B cell (primary cell): ENCODE measurements at regions not wholly inside any gene's neighbourhood (a gene's known extent, or its start where the extent isn't known, plus 50 kb on each side); places are given as distances from the start of the nearest gene placed in this dataset.

Source experiments
- ATAC-seq: fragments of 200-7000 bp; cut with Tn5 transposase; one replicate; pipeline ENCODE4 v1.10.0; 2021; ENCODE audit warnings: low read depth, mild to moderate bottlenecking, moderate number of reproducible peaks, moderate library complexity
- CTCF ChIA-PET: fragments of 350-600 bp; sonication (Branson Sonifier 250); formaldehyde crosslinking; loops from one replicate; lab custom pipeline; 2021; ENCODE audit warnings: antibody characterized with exemption, inconsistent platforms; lab: Charles Lee
- POLR2A ChIA-PET: fragments of 350-600 bp; sonication (Branson Sonifier 250); formaldehyde crosslinking; loops from one replicate; lab custom pipeline; 2021; ENCODE audit warnings: antibody characterized with exemption; lab: Charles Lee
- DNase-seq: peaks from one replicate; pipeline ENCODE4 v3.0.0; 2013
- H2AFZ ChIP-seq: 2 replicates; pipeline ENCODE4 v1.6.1; 2012; ENCODE audit warnings: mild to moderate bottlenecking, low read depth, low read length; ENCODE audit not compliant: insufficient read depth, poor library complexity, severe bottlenecking
- H3K27ac ChIP-seq, 2 donors: 1 replicate in 1 of 2; 2 replicates in 1 of 2; pipeline ENCODE4 v1.5.1; 2012 to 2013; ENCODE audit warnings: low read length in 2 of 2, mild to moderate bottlenecking in 2 of 2, moderate library complexity in 1 of 2
- H3K27me3 ChIP-seq, 4 experiments: fragments of 200-600 bp in 1 of 4; sonication (generic) in 1 of 4; replicated peaks in 1 of 4; 1 replicate in 2 of 4; 2 replicates in 2 of 4; pipeline versions ENCODE4 v1.6.1 to v1.7.0; 2013 to 2016; ENCODE audit warnings: low read length in 3 of 4, mild to moderate bottlenecking in 2 of 4, mixed read lengths in 1 of 4, moderate library complexity in 1 of 4; ENCODE audit not compliant: insufficient read depth in 4 of 4, control insufficient read depth in 3 of 4; ENCODE audit errors: control extremely low read depth in 1 of 4
- H3K36me3 ChIP-seq, 2 experiments: replicated peaks in 1 of 2; 1 replicate in 1 of 2; 2 replicates in 1 of 2; pipeline versions ENCODE4 v1.6.1 to v1.7.1; 2013; ENCODE audit warnings: low read length in 1 of 2; ENCODE audit not compliant: insufficient read depth in 2 of 2, control insufficient read depth in 1 of 2; ENCODE audit errors: control extremely low read depth in 1 of 2, extremely low read depth in 1 of 2
- H3K4me1 ChIP-seq, 2 donors: fragments of 200-600 bp in 1 of 2; sonication (generic) in 1 of 2; 1 replicate in 1 of 2; 2 replicates in 1 of 2; pipeline versions ENCODE4 v1.5.1 to v1.6.1; 2013 to 2017; ENCODE audit warnings: low read length in 2 of 2; ENCODE audit not compliant: control insufficient read depth in 2 of 2, insufficient read depth in 2 of 2
- H3K4me2 ChIP-seq: replicated peaks from 2 replicates; pipeline ENCODE3; 2012; ENCODE audit warnings: mild to moderate bottlenecking, low read depth, low read length; ENCODE audit not compliant: poor library complexity, severe bottlenecking
- H3K4me3 ChIP-seq, 5 experiments: fragments of 200-600 bp in 1 of 5; sonication (generic) in 1 of 5; 1 replicate in 3 of 5; 2 replicates in 2 of 5; pipeline versions ENCODE4 v1.5.1 to v1.7.0; 2011 to 2016; ENCODE audit warnings: low read length in 4 of 5, mild to moderate bottlenecking in 4 of 5, low read depth in 2 of 5, control low read depth in 1 of 5, moderate library complexity in 1 of 5; ENCODE audit not compliant: insufficient read depth in 1 of 5; ENCODE audit errors: control extremely low read depth in 1 of 5, extremely low read depth in 1 of 5
- H3K79me2 ChIP-seq: fragments of 200-600 bp; sonication (generic); one replicate; pipeline ENCODE4 v1.6.0; 2016; ENCODE audit warnings: low read length; ENCODE audit not compliant: control insufficient read depth, insufficient read depth
- H3K9ac ChIP-seq: fragments of 200-600 bp; sonication (generic); 2 replicates; pipeline ENCODE4 v1.6.1; 2017; ENCODE audit warnings: mild to moderate bottlenecking, low read length, moderate library complexity
- H3K9me3 ChIP-seq, 3 donors: one replicate each; pipeline versions ENCODE4 v1.6.1 to v1.7.1; 2013; ENCODE audit warnings: low read length in 2 of 3; ENCODE audit not compliant: control insufficient read depth in 2 of 3, insufficient read depth in 1 of 3; ENCODE audit errors: control extremely low read depth in 1 of 3
- H4K20me1 ChIP-seq: 2 replicates; pipeline ENCODE4 v1.6.0; 2012; ENCODE audit warnings: mild to moderate bottlenecking, low read length; ENCODE audit not compliant: insufficient read depth, control insufficient read depth, poor library complexity, severe bottlenecking
- H3K27ac Mint-ChIP-seq: one replicate; pipeline ENCODE4 v1.8.0; 2021; ENCODE audit warnings: mixed read lengths
- H3K27me3 Mint-ChIP-seq: one replicate; pipeline ENCODE4 v1.8.0; 2021; ENCODE audit warnings: mixed read lengths
- H3K4me1 Mint-ChIP-seq: one replicate; pipeline ENCODE4 v1.8.0; 2021; ENCODE audit warnings: mixed read lengths
- H3K4me3 Mint-ChIP-seq: one replicate; pipeline ENCODE4 v1.8.0; 2021; ENCODE audit warnings: mixed read lengths
- H3K9me3 Mint-ChIP-seq: one replicate; pipeline ENCODE4 v1.8.0; 2022; ENCODE audit warnings: mixed read lengths; ENCODE audit not compliant: insufficient read depth
- EZH2 ChIP-seq: IDR thresholded peaks from 2 replicates; pipeline ENCODE4 v1.6.1; 2012; ENCODE audit warnings: borderline replicate concordance, low read depth, mild to moderate bottlenecking, moderate library complexity, low read length; ENCODE audit not compliant: insufficient read depth, poor library complexity, severe bottlenecking
- WGBS: methylation state at CpG from one replicate; pipeline ENCODE4 v1.1.5; 2013; ENCODE audit warnings: missing lambda C conversion rate; ENCODE audit not compliant: insufficient coverage; 5-methylcytosine and 5-hydroxymethylcytosine counted together
- intact Hi-C: fragments of 100-400 bp; cut with micrococcal nuclease; formaldehyde crosslinking; loops from one replicate; pipeline ENCODE4 v1.10.0; 2022
- TF ChIP-seq, protein P1 (sequence below): fragments of 200-600 bp; IDR thresholded peaks from one replicate; pipeline ENCODE4 v1.8.0; 2022; ENCODE audit warnings: antibody characterized with exemption, mild to moderate bottlenecking

DNA sequence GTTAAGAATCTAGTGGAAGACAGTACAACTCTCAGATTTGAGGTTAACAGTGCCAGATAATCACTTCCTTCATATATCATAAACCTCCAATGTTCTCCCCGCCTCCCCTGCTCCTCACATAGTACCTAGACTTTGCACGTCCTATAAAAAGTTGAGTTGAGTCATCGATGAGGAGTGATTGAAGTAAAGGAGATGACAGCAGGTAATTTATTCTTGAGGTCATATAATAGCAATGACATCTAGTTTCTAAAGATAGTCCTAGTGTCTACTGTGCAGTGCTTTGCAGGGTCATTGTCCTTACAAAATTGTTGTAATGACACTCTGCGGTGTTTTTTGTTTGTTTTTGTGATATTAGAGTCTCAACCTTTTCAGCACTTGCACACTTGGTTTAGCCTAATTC is 510.5 kb upstream of the LRFN5 start:
- TF ChIP-seq EZH2: no peak
- TF ChIP-seq, protein P1, sequence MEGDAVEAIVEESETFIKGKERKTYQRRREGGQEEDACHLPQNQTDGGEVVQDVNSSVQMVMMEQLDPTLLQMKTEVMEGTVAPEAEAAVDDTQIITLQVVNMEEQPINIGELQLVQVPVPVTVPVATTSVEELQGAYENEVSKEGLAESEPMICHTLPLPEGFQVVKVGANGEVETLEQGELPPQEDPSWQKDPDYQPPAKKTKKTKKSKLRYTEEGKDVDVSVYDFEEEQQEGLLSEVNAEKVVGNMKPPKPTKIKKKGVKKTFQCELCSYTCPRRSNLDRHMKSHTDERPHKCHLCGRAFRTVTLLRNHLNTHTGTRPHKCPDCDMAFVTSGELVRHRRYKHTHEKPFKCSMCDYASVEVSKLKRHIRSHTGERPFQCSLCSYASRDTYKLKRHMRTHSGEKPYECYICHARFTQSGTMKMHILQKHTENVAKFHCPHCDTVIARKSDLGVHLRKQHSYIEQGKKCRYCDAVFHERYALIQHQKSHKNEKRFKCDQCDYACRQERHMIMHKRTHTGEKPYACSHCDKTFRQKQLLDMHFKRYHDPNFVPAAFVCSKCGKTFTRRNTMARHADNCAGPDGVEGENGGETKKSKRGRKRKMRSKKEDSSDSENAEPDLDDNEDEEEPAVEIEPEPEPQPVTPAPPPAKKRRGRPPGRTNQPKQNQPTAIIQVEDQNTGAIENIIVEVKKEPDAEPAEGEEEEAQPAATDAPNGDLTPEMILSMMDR: no peak
- Mint-ChIP-seq H3K27me3 (no peaks in the 10 kb centered on the region), H3K4me3 (no peak overlapping the region), H3K4me1 (no peaks in the 10 kb centered on the region), H3K9me3 (peaks cover 2% of the 10 kb centered on the region), H3K27ac (no peak overlapping the region)
- WGBS: no CpG with 5 or more reads among the region's 4 CpGs
- no peaks in the 10 kb centered on the region for H3K79me2 ChIP-seq
- no peak overlapping the region for H3K4me2 ChIP-seq
- peaks cover 0 to 7% (median 0%) of the 10 kb centered on the region in 3 donors for H3K9me3 ChIP-seq
- no peaks in the 10 kb centered on the region for H3K4me1 ChIP-seq
- CTCF ChIA-PET: no interaction called here
- H3K9ac ChIP-seq: no peak overlapping the region
- no peak overlapping the region for H3K4me3 ChIP-seq
- no peak overlapping the region for H2AFZ ChIP-seq
- intact Hi-C loops: no loop called here
- H4K20me1 ChIP-seq: no peaks in the 10 kb centered on the region
- H3K27me3 ChIP-seq: no peaks in the 10 kb centered on the region
- POLR2A ChIA-PET: no interaction called here
- no peaks in the 10 kb centered on the region for H3K36me3 ChIP-seq
- no peak overlapping the region for H3K27ac ChIP-seq
- no peak for ATAC-seq
- DNase-seq: no peak

DNA sequence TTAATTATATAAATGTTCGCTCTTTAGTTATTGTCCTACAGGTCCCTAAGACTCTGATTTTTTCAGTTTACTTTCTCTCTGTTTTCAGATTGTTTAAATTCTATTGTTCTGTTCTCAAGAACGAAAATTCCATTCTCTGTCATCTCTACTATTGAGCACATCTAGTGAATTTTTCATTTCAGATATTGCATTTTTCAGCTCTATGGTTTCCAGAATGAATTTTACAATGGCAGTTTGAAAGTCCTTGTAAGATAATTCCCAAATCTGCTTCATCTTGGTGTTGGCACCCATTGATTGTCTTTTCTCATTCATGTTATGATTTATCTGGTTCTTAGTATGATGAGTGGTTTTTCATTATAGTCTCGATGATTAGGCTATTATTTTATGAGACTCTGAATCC is 519.6 kb upstream of the LRFN5 start:
- no peak for DNase-seq

More for the DNA sequence above, 519.6 kb upstream of the LRFN5 start:
- TF ChIP-seq, protein P1: no peak
- no peak for TF ChIP-seq EZH2
- Histone ChIP-seq H3K4me1 (no peaks in the 10 kb centered on the region), H3K9ac (no peak overlapping the region), H3K9me3 (peaks cover 0 to 1% (median 0%) of the 10 kb centered on the region in 3 donors), H3K4me2 (no peak overlapping the region), H3K36me3 (no peaks in the 10 kb centered on the region), H3K79me2 (no peaks in the 10 kb centered on the region), H2AFZ (no peak overlapping the region), H4K20me1 (no peaks in the 10 kb centered on the region), H3K4me3 (no peak overlapping the region), H3K27me3 (no peaks in the 10 kb centered on the region), H3K27ac (no peak overlapping the region)
- CTCF ChIA-PET: no interaction called here
- Mint-ChIP-seq H3K9me3 (peaks cover 5% of the 10 kb centered on the region), H3K4me3 (no peak overlapping the region), H3K4me1 (no peaks in the 10 kb centered on the region), H3K27ac (no peak overlapping the region), H3K27me3 (no peaks in the 10 kb centered on the region)
- POLR2A ChIA-PET: no interaction called here
- no peak for ATAC-seq
- no CpG with 5 or more reads among the region's 3 CpGs for WGBS
- intact Hi-C loops: no loop called here
